NCI-H2227 (cell line): ENCODE measurements at regions not wholly inside any gene's neighbourhood (a gene's known extent, or its start where the extent isn't known, plus 50 kb on each side); places are given as distances from the start of the nearest gene placed in this dataset.
"Not testable (repeated sequence)": the region's sequence is repeated elsewhere in the genome, so short reads cannot be mapped to it uniquely, and the experiment has no call there.

Source experiments
- DNase-seq: peaks from one replicate; lab custom pipeline; 2025; ENCODE audit not compliant: unreplicated experiment; lab: John Stamatoyannopoulos, UW

- no peak for DNase-seq
Observed at GRCh38 chr2:37802211-37802752, 122.8 kb upstream of the RMDN2 start.

- DNase-seq: no peak
Observed at GRCh38 chr2:37802899-37803379, 122.1 kb upstream of the RMDN2 start.

GRCh38 chr2:37806004-37806403 is 119.1 kb upstream of the RMDN2 start:
- DNase-seq: not testable (repeated sequence)

GRCh38 chr2:37809525-37809924 is 115.6 kb upstream of the RMDN2 start:
- DNase-seq: no peak

- no peak for DNase-seq
Observed at GRCh38 chr2:37809931-37810570, 115.0 kb upstream of the RMDN2 start.

- DNase-seq: no peak
Observed at GRCh38 chr2:37812414-37812813, 112.7 kb upstream of the RMDN2 start.

- DNase-seq: no peak
Observed at GRCh38 chr2:37812941-37813730, 112.0 kb upstream of the RMDN2 start.

- no peak for DNase-seq
Observed at GRCh38 chr2:37816036-37816435, 109.1 kb upstream of the RMDN2 start.

GRCh38 chr2:37816686-37817085 is 108.4 kb upstream of the RMDN2 start:
- DNase-seq: no peak

- DNase-seq: no peak
Observed at GRCh38 chr2:37819186-37819585, 105.9 kb upstream of the RMDN2 start.

GRCh38 chr2:37820471-37820986 is 104.6 kb upstream of the RMDN2 start:
- no peak for DNase-seq

GRCh38 chr2:37825586-37825985 is 99.5 kb upstream of the RMDN2 start:
- DNase-seq: no peak

- DNase-seq: no peak
Observed at GRCh38 chr2:37826611-37827010, 98.5 kb upstream of the RMDN2 start.

GRCh38 chr2:37827455-37827854 is 97.6 kb upstream of the RMDN2 start:
- DNase-seq: no peak

GRCh38 chr2:37827911-37828511 is 97.1 kb upstream of the RMDN2 start:
- DNase-seq: no peak

- DNase-seq: no peak
Observed at GRCh38 chr2:37829202-37829601, 95.9 kb upstream of the RMDN2 start.

- DNase-seq: no peak
Observed at GRCh38 chr2:37829616-37830395, 95.3 kb upstream of the RMDN2 start.

- no peak for DNase-seq
Observed at GRCh38 chr2:37830636-37831035, 94.5 kb upstream of the RMDN2 start.

GRCh38 chr2:37831081-37831780 is 93.9 kb upstream of the RMDN2 start:
- no peak for DNase-seq

- DNase-seq: peak; percentile 74
Observed at GRCh38 chr2:37832590-37833197, 92.4 kb upstream of the RMDN2 start.
